Loucy (cell line): ENCODE measurements at regions not wholly inside any gene's neighbourhood (a gene's known extent, or its start where the extent isn't known, plus 50 kb on each side); places are given as distances from the start of the nearest gene placed in this dataset.

Experiments
- EZH2phosphoT487 ChIP-seq: fragments of 200-600 bp; IDR thresholded peaks from 2 replicates; pipeline ENCODE4 v1.6.1; 2018; ENCODE audit warnings: antibody characterized with exemption, mild to moderate bottlenecking, moderate library complexity, borderline replicate concordance
- TF ChIP-seq, protein P1 (sequence below): fragments of 200-600 bp; sonication (generic); conservative IDR thresholded peaks from 2 replicates; pipeline ENCODE4 v1.5.1; 2014; ENCODE audit warnings: mild to moderate bottlenecking, antibody characterized with exemption, low read length

DNA sequence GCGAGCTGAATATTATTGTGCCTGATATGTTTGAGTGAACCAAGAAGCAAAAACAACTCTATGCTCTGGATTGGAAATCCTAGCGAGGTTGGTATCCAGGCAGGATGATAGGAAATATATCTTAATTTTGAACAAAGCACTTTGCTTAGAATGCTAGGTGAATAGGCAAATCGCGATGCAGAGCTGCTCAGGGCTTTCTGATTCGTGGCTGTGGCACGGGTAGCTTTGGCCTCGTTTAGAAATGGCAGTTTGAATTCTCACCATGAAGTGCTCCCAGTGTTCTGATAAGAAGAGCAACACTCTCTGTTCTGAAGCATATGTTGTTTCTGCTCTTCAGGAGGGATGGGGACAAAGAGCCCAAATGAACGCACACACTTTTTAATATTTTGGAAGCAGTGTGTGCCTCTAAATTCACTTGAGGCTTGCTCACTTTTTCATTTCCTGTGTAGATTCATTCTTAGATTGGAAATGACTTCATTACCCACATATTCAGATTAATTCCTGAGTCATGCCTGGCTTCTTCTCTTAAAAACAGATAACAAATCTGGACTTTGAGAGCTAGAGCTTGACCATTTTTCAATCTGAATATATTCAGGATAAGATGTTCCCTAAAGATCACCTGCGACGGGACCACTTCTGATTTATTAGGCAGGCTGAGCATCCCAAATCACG lies 200.9 kb downstream of the RPAP3 start:
- TF ChIP-seq EZH2phosphoT487 = no peak
- TF ChIP-seq, protein P1, sequence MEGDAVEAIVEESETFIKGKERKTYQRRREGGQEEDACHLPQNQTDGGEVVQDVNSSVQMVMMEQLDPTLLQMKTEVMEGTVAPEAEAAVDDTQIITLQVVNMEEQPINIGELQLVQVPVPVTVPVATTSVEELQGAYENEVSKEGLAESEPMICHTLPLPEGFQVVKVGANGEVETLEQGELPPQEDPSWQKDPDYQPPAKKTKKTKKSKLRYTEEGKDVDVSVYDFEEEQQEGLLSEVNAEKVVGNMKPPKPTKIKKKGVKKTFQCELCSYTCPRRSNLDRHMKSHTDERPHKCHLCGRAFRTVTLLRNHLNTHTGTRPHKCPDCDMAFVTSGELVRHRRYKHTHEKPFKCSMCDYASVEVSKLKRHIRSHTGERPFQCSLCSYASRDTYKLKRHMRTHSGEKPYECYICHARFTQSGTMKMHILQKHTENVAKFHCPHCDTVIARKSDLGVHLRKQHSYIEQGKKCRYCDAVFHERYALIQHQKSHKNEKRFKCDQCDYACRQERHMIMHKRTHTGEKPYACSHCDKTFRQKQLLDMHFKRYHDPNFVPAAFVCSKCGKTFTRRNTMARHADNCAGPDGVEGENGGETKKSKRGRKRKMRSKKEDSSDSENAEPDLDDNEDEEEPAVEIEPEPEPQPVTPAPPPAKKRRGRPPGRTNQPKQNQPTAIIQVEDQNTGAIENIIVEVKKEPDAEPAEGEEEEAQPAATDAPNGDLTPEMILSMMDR = no peak
